Ishikawa (cell line): ENCODE measurements at regions not wholly inside any gene's neighbourhood (a gene's known extent, or its start where the extent isn't known, plus 50 kb on each side); places are given as distances from the start of the nearest gene placed in this dataset.

ENCODE experiments used
- CEBPB ChIP-seq: IDR thresholded peaks from 2 replicates; pipeline ENCODE4 v1.6.1; 2012
- CREB1 ChIP-seq: IDR thresholded peaks from 2 replicates; pipeline ENCODE4 v1.6.1; 2012; ENCODE audit warnings: low read depth
- EGR1 ChIP-seq: IDR thresholded peaks from 2 replicates; pipeline ENCODE4 v1.6.1; 2012
- EP300 ChIP-seq: IDR thresholded peaks from 2 replicates; pipeline ENCODE4 v1.6.1; 2012; ENCODE audit warnings: borderline replicate concordance
- FOXM1 ChIP-seq: IDR thresholded peaks from 2 replicates; pipeline ENCODE4 v1.6.1; 2012; ENCODE audit warnings: low read depth, borderline replicate concordance
- MAX ChIP-seq: IDR thresholded peaks from 2 replicates; pipeline ENCODE4 v1.6.1; 2012
- NFIC ChIP-seq: IDR thresholded peaks from 2 replicates; pipeline ENCODE4 v1.6.1; 2012
- RAD21 ChIP-seq: IDR thresholded peaks from 2 replicates; pipeline ENCODE4 v1.6.1; 2012; ENCODE audit warnings: low read depth
- REST ChIP-seq: IDR thresholded peaks from 2 replicates; pipeline ENCODE4 v1.6.1; 2012; ENCODE audit warnings: low read depth, mild to moderate bottlenecking
- TAF1 ChIP-seq: IDR thresholded peaks from 2 replicates; pipeline ENCODE4 v1.6.1; 2012; ENCODE audit warnings: low read depth, mild to moderate bottlenecking
- TEAD4 ChIP-seq: IDR thresholded peaks from 2 replicates; pipeline ENCODE4 v1.6.1; 2012
- YY1 ChIP-seq: IDR thresholded peaks from 2 replicates; pipeline ENCODE4 v1.6.1; 2012; ENCODE audit warnings: low read depth
- ZBTB7A ChIP-seq: IDR thresholded peaks from 2 replicates; pipeline ENCODE4 v1.6.1; 2012; ENCODE audit warnings: low read depth

- no peak for TF ChIP-seq NFIC
- no peak for TF ChIP-seq TEAD4
- no peak for TF ChIP-seq CEBPB
- TF ChIP-seq YY1 = no peak
- no peak for TF ChIP-seq RAD21
- no peak for TF ChIP-seq TAF1
- no peak for TF ChIP-seq EP300
- TF ChIP-seq ZBTB7A = no peak
- TF ChIP-seq EGR1 = no peak
- no peak for TF ChIP-seq REST
- TF ChIP-seq CREB1 = no peak
- no peak for TF ChIP-seq MAX
- TF ChIP-seq FOXM1 = no peak
Observed at GRCh38 chr5:40046792-40047191, 622.0 kb upstream of the DAB2 start.
